Retinal pigment epithelial cell (primary cell): ENCODE measurements at regions not wholly inside any gene's neighbourhood (a gene's known extent, or its start where the extent isn't known, plus 50 kb on each side); places are given as distances from the start of the nearest gene placed in this dataset.
"Not testable (repeated sequence)": the region's sequence is repeated elsewhere in the genome, so short reads cannot be mapped to it uniquely, and the experiment has no call there.

Experiments
- DNase-seq: peaks from one replicate; pipeline ENCODE4 v3.0.0-alpha.2; 2010; ENCODE audit warnings: low read depth
- H3K4me3 ChIP-seq: 2 replicates; pipeline ENCODE4 v1.5.1; 2011; ENCODE audit warnings: mild to moderate bottlenecking, low read length, control low read depth, moderate library complexity
- TF ChIP-seq, protein P1 (sequence below): conservative IDR thresholded peaks from 2 replicates; pipeline ENCODE4 v1.5.1; 2011; ENCODE audit warnings: low read depth, low read length, control low read depth, inconsistent platforms

GRCh38 chrX:124263743-124264142 is 68.7 kb upstream of the TEX13D start:
- no peak for DNase-seq
- H3K4me3 ChIP-seq, result no peak overlapping the region
- TF ChIP-seq, protein P1, sequence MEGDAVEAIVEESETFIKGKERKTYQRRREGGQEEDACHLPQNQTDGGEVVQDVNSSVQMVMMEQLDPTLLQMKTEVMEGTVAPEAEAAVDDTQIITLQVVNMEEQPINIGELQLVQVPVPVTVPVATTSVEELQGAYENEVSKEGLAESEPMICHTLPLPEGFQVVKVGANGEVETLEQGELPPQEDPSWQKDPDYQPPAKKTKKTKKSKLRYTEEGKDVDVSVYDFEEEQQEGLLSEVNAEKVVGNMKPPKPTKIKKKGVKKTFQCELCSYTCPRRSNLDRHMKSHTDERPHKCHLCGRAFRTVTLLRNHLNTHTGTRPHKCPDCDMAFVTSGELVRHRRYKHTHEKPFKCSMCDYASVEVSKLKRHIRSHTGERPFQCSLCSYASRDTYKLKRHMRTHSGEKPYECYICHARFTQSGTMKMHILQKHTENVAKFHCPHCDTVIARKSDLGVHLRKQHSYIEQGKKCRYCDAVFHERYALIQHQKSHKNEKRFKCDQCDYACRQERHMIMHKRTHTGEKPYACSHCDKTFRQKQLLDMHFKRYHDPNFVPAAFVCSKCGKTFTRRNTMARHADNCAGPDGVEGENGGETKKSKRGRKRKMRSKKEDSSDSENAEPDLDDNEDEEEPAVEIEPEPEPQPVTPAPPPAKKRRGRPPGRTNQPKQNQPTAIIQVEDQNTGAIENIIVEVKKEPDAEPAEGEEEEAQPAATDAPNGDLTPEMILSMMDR, result no peak

GRCh38 chrX:124268099-124268498 is 64.4 kb upstream of the TEX13D start:
- no peak overlapping the region for H3K4me3 ChIP-seq
- TF ChIP-seq, protein P1, result no peak
- DNase-seq, result no peak

- no peak overlapping the region for H3K4me3 ChIP-seq
- no peak for DNase-seq
- TF ChIP-seq, protein P1, result no peak
These were observed 62.6 kb upstream of the TEX13D start for GRCh38 chrX:124269881-124270280.

DNA sequence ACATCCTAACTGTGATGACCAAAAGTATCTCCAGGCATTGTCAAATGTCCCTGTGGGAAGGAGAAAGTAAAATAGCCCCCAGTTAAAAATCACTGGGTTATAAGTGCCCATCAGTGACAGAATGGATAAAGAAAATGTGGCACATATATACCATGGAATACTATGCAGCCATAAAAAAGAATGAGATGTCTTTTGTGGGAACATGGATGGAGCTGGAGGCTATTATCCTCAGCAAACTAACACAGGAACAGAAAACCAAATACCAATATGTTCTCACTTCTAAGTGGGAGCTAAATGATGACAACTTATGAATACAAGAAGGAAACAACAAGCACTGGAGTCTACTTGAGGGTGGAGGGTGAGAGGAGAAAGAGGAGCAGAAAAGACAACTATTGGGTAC is 60.9 kb upstream of the TEX13D start:
- DNase-seq, H3K4me3 ChIP-seq: not testable (repeated sequence)

- TF ChIP-seq, protein P1, result no peak
- H3K4me3 ChIP-seq, result no peak overlapping the region
- DNase-seq, result no peak
These were observed 60.0 kb upstream of the TEX13D start for GRCh38 chrX:124272370-124272982.

GRCh38 chrX:124274438-124275181 is 57.9 kb upstream of the TEX13D start:
- TF ChIP-seq, protein P1, result no peak
- no peak for DNase-seq
- no peak overlapping the region for H3K4me3 ChIP-seq

GRCh38 chrX:124275182-124275894 is 57.1 kb upstream of the TEX13D start:
- no peak for DNase-seq
- H3K4me3 ChIP-seq, result no peak overlapping the region
- TF ChIP-seq, protein P1, result no peak
